RWPE2 (cell line): ENCODE measurements at regions not wholly inside any gene's neighbourhood (a gene's known extent, or its start where the extent isn't known, plus 50 kb on each side); places are given as distances from the start of the nearest gene placed in this dataset.

ENCODE experiments used
- ATAC-seq: fragments of 200-7000 bp; cut with Tn5 transposase; 3 replicates; pipeline ENCODE4 v1.9.1; 2021; ENCODE audit warnings: low read depth
- DNase-seq: peaks from one replicate; pipeline ENCODE4 v3.0.0-alpha.2; 2020; ENCODE audit warnings: low spot score
- H3K27ac ChIP-seq: fragments of 450-650 bp; 2 replicates; pipeline ENCODE4 v1.5.1; 2017; ENCODE audit warnings: mild to moderate bottlenecking; ENCODE audit not compliant: poor library complexity, severe bottlenecking
- H3K27me3 ChIP-seq: fragments of 250-450 bp; sonication (Bioruptor Pico); 2 replicates; pipeline ENCODE4 v1.5.1; 2021; ENCODE audit warnings: mild to moderate bottlenecking, moderate library complexity; ENCODE audit not compliant: insufficient read depth, poor library complexity, severe bottlenecking
- H3K36me3 ChIP-seq: fragments of 250-450 bp; sonication (Bioruptor Pico); 2 replicates; pipeline ENCODE4 v1.5.1; 2020; ENCODE audit warnings: low read depth, mild to moderate bottlenecking, moderate library complexity
- H3K4me1 ChIP-seq: fragments of 250-450 bp; sonication (Bioruptor Pico); 2 replicates; pipeline ENCODE4 v1.5.1; 2021; ENCODE audit warnings: mild to moderate bottlenecking, moderate library complexity; ENCODE audit not compliant: insufficient read depth, poor library complexity, severe bottlenecking
- H3K4me3 ChIP-seq: fragments of 250-450 bp; sonication (Bioruptor Pico); 2 replicates; pipeline ENCODE4 v1.5.1; 2021; ENCODE audit warnings: mild to moderate bottlenecking, moderate library complexity; ENCODE audit not compliant: severe bottlenecking
- H3K9me3 ChIP-seq: fragments of 250-450 bp; sonication (Bioruptor Pico); 2 replicates; pipeline ENCODE4 v1.5.1; 2021; ENCODE audit warnings: mild to moderate bottlenecking, moderate library complexity; ENCODE audit not compliant: severe bottlenecking
- CTCF ChIP-seq: fragments of 450-650 bp; IDR thresholded peaks from one replicate; pipeline ENCODE4 v1.5.1; 2017; ENCODE audit warnings: mild to moderate bottlenecking, moderate library complexity; ENCODE audit not compliant: poor library complexity, severe bottlenecking

- H3K27ac ChIP-seq, result no peak overlapping the region
- DNase-seq, result no peak
- H3K4me1 ChIP-seq, result no peaks in the 10 kb centered on the region
- TF ChIP-seq CTCF, result no peak
- no peaks in the 10 kb centered on the region for H3K36me3 ChIP-seq
- H3K9me3 ChIP-seq, result no peaks in the 10 kb centered on the region
- H3K27me3 ChIP-seq, result no peaks in the 10 kb centered on the region
- no peak overlapping the region for H3K4me3 ChIP-seq
- ATAC-seq, result no peak
These were observed 698.4 kb upstream of the ID2 start for GRCh38 chr2:7983451-7983850.

- no peak for TF ChIP-seq CTCF
- ATAC-seq, result no peak
- no peak for DNase-seq
These were observed 697.9 kb upstream of the ID2 start for GRCh38 chr2:7983912-7984311.

GRCh38 chr2:7984693-7985353 lies 697.0 kb upstream of the ID2 start:
- no peak for TF ChIP-seq CTCF
- H3K4me3 ChIP-seq, result no peak overlapping the region
- H3K36me3 ChIP-seq, result no peaks in the 10 kb centered on the region
- no peaks in the 10 kb centered on the region for H3K4me1 ChIP-seq
- ATAC-seq (no peak), DNase-seq (no peak)
- H3K9me3 ChIP-seq, result no peaks in the 10 kb centered on the region
- no peak overlapping the region for H3K27ac ChIP-seq
- H3K27me3 ChIP-seq, result no peaks in the 10 kb centered on the region

More at GRCh38 chr2:7983912-7984311, 697.9 kb upstream of the ID2 start:
- Histone ChIP-seq H3K9me3 (no peaks in the 10 kb centered on the region), H3K36me3 (no peaks in the 10 kb centered on the region), H3K4me1 (no peaks in the 10 kb centered on the region), H3K27me3 (no peaks in the 10 kb centered on the region), H3K27ac (no peak overlapping the region), H3K4me3 (no peak overlapping the region)

GRCh38 chr2:7986431-7986830 lies 695.4 kb upstream of the ID2 start:
- TF ChIP-seq CTCF, result no peak

GRCh38 chr2:7987992-7988391 lies 693.9 kb upstream of the ID2 start:
- Histone ChIP-seq H3K27ac (no peak overlapping the region), H3K4me1 (no peaks in the 10 kb centered on the region), H3K36me3 (no peaks in the 10 kb centered on the region), H3K9me3 (no peaks in the 10 kb centered on the region), H3K4me3 (no peak overlapping the region), H3K27me3 (no peaks in the 10 kb centered on the region)
- no peak for DNase-seq
- ATAC-seq, result no peak
- TF ChIP-seq CTCF, result no peak

More at GRCh38 chr2:7986431-7986830, 695.4 kb upstream of the ID2 start:
- DNase-seq, result no peak
- Histone ChIP-seq H3K27ac (no peak overlapping the region), H3K4me3 (no peak overlapping the region), H3K4me1 (no peaks in the 10 kb centered on the region), H3K27me3 (no peaks in the 10 kb centered on the region), H3K9me3 (no peaks in the 10 kb centered on the region), H3K36me3 (no peaks in the 10 kb centered on the region)
- 0 out of 3 replicates have a peak, but pooled peaks have one; percentile 14 for ATAC-seq
